H9 (cell line): ENCODE measurements at regions not wholly inside any gene's neighbourhood (a gene's known extent, or its start where the extent isn't known, plus 50 kb on each side); places are given as distances from the start of the nearest gene placed in this dataset.

Source experiments
- DNase-seq: peaks from one replicate; pipeline ENCODE4 v3.0.0-alpha.2; 2017
- H2AFZ ChIP-seq: one replicate; pipeline ENCODE4 v1.6.1; 2013; ENCODE audit warnings: mild to moderate bottlenecking, low read length, control low read depth, moderate library complexity
- H2AK5ac ChIP-seq: 2 replicates; pipeline ENCODE4 v1.6.1; 2013; ENCODE audit warnings: low read length, control low read depth, mixed read lengths; ENCODE audit not compliant: insufficient read length
- H2BK120ac ChIP-seq: one replicate; pipeline ENCODE4 v1.6.1; 2013; ENCODE audit warnings: low read depth, mild to moderate bottlenecking, low read length, control low read depth, inconsistent platforms; ENCODE audit not compliant: poor library complexity, severe bottlenecking
- H2BK12ac ChIP-seq: 2 replicates; pipeline ENCODE4 v1.6.1; 2013; ENCODE audit warnings: low read length, control low read depth, mixed read lengths, low read depth; ENCODE audit not compliant: insufficient read length
- H2BK15ac ChIP-seq: 2 replicates; pipeline ENCODE4 v1.6.1; 2013; ENCODE audit warnings: low read depth, low read length, control low read depth
- H2BK20ac ChIP-seq: one replicate; pipeline ENCODE4 v1.6.1; 2013; ENCODE audit warnings: low read depth, mild to moderate bottlenecking, low read length, control low read depth, inconsistent platforms; ENCODE audit not compliant: poor library complexity, severe bottlenecking
- H2BK5ac ChIP-seq: 2 replicates; pipeline ENCODE4 v1.6.1; 2013; ENCODE audit warnings: low read length, control low read depth, mixed read lengths; ENCODE audit not compliant: insufficient read length
- H3K14ac ChIP-seq: 2 replicates; pipeline ENCODE4 v1.6.1; 2013; ENCODE audit warnings: low read length, control low read depth; ENCODE audit not compliant: insufficient read depth
- H3K18ac ChIP-seq: 2 replicates; pipeline ENCODE4 v1.6.1; 2013; ENCODE audit warnings: low read depth, mild to moderate bottlenecking, mixed read lengths, low read length, control low read depth; ENCODE audit not compliant: insufficient read length
- H3K23ac ChIP-seq: 2 replicates; pipeline ENCODE4 v1.6.1; 2013; ENCODE audit warnings: low read length, control low read depth, mixed read lengths, low read depth; ENCODE audit not compliant: insufficient read length
- H3K23me2 ChIP-seq: 2 replicates; pipeline ENCODE4 v1.6.1; 2013; ENCODE audit warnings: low read depth, mild to moderate bottlenecking, mixed read lengths, low read length, control low read depth; ENCODE audit not compliant: insufficient read length, poor library complexity, severe bottlenecking
- H3K27ac ChIP-seq: 2 replicates; pipeline ENCODE4 v1.5.1; 2013; ENCODE audit warnings: low read length, control low read depth, mixed read lengths, low read depth; ENCODE audit not compliant: insufficient read length
- H3K27me3 ChIP-seq: 2 replicates; pipeline ENCODE4 v1.6.1; 2013; ENCODE audit warnings: low read length, control low read depth, inconsistent platforms; ENCODE audit not compliant: insufficient read depth
- H3K4ac ChIP-seq: 2 replicates; pipeline ENCODE4 v1.6.1; 2013; ENCODE audit warnings: low read depth, mild to moderate bottlenecking, control low read depth, inconsistent platforms, low read length, moderate library complexity
- H3K4me1 ChIP-seq: 2 replicates; pipeline ENCODE4 v1.6.1; 2013; ENCODE audit warnings: low read length, control low read depth, inconsistent platforms; ENCODE audit not compliant: insufficient read depth
- H3K4me2 ChIP-seq: 2 replicates; pipeline ENCODE4 v1.6.1; 2013; ENCODE audit warnings: low read length, control low read depth, mixed read lengths; ENCODE audit not compliant: insufficient read length, insufficient read depth
- H3K56ac ChIP-seq: 2 replicates; pipeline ENCODE4 v1.6.1; 2013; ENCODE audit warnings: low read depth, mild to moderate bottlenecking, mixed read lengths, low read length, control low read depth; ENCODE audit not compliant: insufficient read length
- H3K79me1 ChIP-seq: 2 replicates; pipeline ENCODE4 v1.6.1; 2013; ENCODE audit warnings: low read depth, mild to moderate bottlenecking, moderate library complexity, low read length, control low read depth, inconsistent platforms; ENCODE audit not compliant: insufficient read depth, poor library complexity, severe bottlenecking
- H3K79me2 ChIP-seq: 2 replicates; pipeline ENCODE4 v1.6.1; 2013; ENCODE audit warnings: low read length, control low read depth, inconsistent platforms; ENCODE audit not compliant: insufficient read depth
- H3K9ac ChIP-seq: 2 replicates; pipeline ENCODE4 v1.6.1; 2013; ENCODE audit warnings: low read length, control low read depth, mixed read lengths; ENCODE audit not compliant: insufficient read length; ENCODE audit errors: extremely low read depth
- H3K9me3 ChIP-seq: one replicate; pipeline ENCODE4 v1.6.1; 2013; ENCODE audit warnings: low read depth, low read length, inconsistent platforms; ENCODE audit not compliant: control insufficient read depth
- H3T11ph ChIP-seq: one replicate; pipeline ENCODE4 v1.6.1; 2013; ENCODE audit warnings: mild to moderate bottlenecking, low read length, control low read depth, inconsistent platforms
- H4K20me1 ChIP-seq: one replicate; pipeline ENCODE4 v1.6.1; 2013; ENCODE audit not compliant: control insufficient read depth, insufficient read length, insufficient read depth
- H4K5ac ChIP-seq: 2 replicates; pipeline ENCODE4 v1.6.1; 2013; ENCODE audit warnings: low read depth, mild to moderate bottlenecking, mixed read lengths, low read length, control low read depth; ENCODE audit not compliant: insufficient read length
- H4K8ac ChIP-seq: replicated peaks from 2 replicates; pipeline ENCODE4 v1.6.1; 2013; ENCODE audit warnings: low read length, control low read depth, mixed read lengths, low read depth; ENCODE audit not compliant: insufficient read length
- H4K91ac ChIP-seq: 2 replicates; pipeline ENCODE4 v1.6.1; 2013; ENCODE audit warnings: low read depth, mild to moderate bottlenecking, moderate library complexity, mixed read lengths, low read length, control low read depth; ENCODE audit not compliant: insufficient read length
- H3K27ac Mint-ChIP-seq, 3 experiments: 2 replicates in 2 of 3; 3 replicates in 1 of 3; pipeline ENCODE4 v1.8.0; 2020 to 2021; ENCODE audit warnings: mixed read lengths in 3 of 3, mild to moderate bottlenecking in 1 of 3, moderate library complexity in 1 of 3
- H3K27me3 Mint-ChIP-seq: 2 replicates; pipeline ENCODE4 v1.8.0; 2021; ENCODE audit warnings: low read depth, mild to moderate bottlenecking, moderate library complexity, mixed read lengths
- H3K36me3 Mint-ChIP-seq, 3 experiments: 2 replicates in 2 of 3; 3 replicates in 1 of 3; pipeline ENCODE4 v1.8.0; 2020 to 2021; ENCODE audit warnings: low read depth in 3 of 3, mixed read lengths in 3 of 3; ENCODE audit not compliant: insufficient read depth in 1 of 3
- H3K4me1 Mint-ChIP-seq, 2 experiments: 2 replicates each; pipeline ENCODE4 v1.8.0; 2020; ENCODE audit warnings: mixed read lengths in 2 of 2
- H3K4me3 Mint-ChIP-seq, 2 experiments: 2 replicates in 1 of 2; 3 replicates in 1 of 2; pipeline ENCODE4 v1.8.0; 2020 to 2021; ENCODE audit warnings: mild to moderate bottlenecking in 2 of 2, mixed read lengths in 2 of 2, moderate library complexity in 1 of 2
- H3K9me3 Mint-ChIP-seq, 2 experiments: 2 replicates in 1 of 2; 3 replicates in 1 of 2; pipeline ENCODE4 v1.8.0; 2020; ENCODE audit warnings: mild to moderate bottlenecking in 2 of 2, mixed read lengths in 2 of 2, moderate library complexity in 1 of 2
- WGBS: extraction: QIAGEN DNeasy Blood & Tissue Kit; methylation state at CpG from one replicate; pipeline ENCODE4 v1.1.7; 2013; ENCODE audit warnings: missing lambda C conversion rate, low lambda C conversion rate, mixed read lengths; ENCODE audit not compliant: insufficient read length; ENCODE audit errors: extremely low coverage; 5-methylcytosine and 5-hydroxymethylcytosine counted together
- TF ChIP-seq, protein P1 (sequence below): fragments of 200-600 bp; sonication (generic); conservative IDR thresholded peaks from 3 replicates; pipeline ENCODE4 v1.8.0; 2021; ENCODE audit warnings: antibody characterized with exemption, mild to moderate bottlenecking

GRCh38 chr5:38121420-38121819, 136.9 kb upstream of the EGFLAM start:
- no peak overlapping the region for H3K4me2 ChIP-seq
- no peaks in the 10 kb centered on the region for H3K9me3 ChIP-seq
- no peak overlapping the region for H3K27ac ChIP-seq
- no peak overlapping the region for H2AK5ac ChIP-seq
- H3T11ph ChIP-seq, result no peak overlapping the region
- H3K9me3 Mint-ChIP-seq, result peaks cover 0 to 5% of the 10 kb centered on the region in 2 experiments; a peak in 2 of 5 replicates
- no peak overlapping the region for H2BK20ac ChIP-seq
- H3K36me3 Mint-ChIP-seq, result no peaks in the 10 kb centered on the region
- no peak overlapping the region for H3K9ac ChIP-seq
- H3K18ac ChIP-seq, result no peak overlapping the region
- H3K14ac ChIP-seq, result no peak overlapping the region
- no peak overlapping the region for H4K8ac ChIP-seq
- no peak for DNase-seq
- peaks cover 4% of the 10 kb centered on the region; the same call in 1 of the 2 replicates for H3K27me3 Mint-ChIP-seq
- no peaks in the 10 kb centered on the region for H3K79me2 ChIP-seq
- H3K79me1 ChIP-seq, result no peaks in the 10 kb centered on the region
- no peaks in the 10 kb centered on the region; a peak in 1 of 4 replicates for H3K4me1 Mint-ChIP-seq
- no peak overlapping the region for H2BK15ac ChIP-seq
- no peak overlapping the region for H3K27ac Mint-ChIP-seq
- no peak overlapping the region for H2BK12ac ChIP-seq
- WGBS, result no CpG with 5 or more reads among the region's 2 CpGs
- H3K23me2 ChIP-seq, result no peaks in the 10 kb centered on the region
- no peak overlapping the region for H2BK5ac ChIP-seq
- TF ChIP-seq, protein P1, sequence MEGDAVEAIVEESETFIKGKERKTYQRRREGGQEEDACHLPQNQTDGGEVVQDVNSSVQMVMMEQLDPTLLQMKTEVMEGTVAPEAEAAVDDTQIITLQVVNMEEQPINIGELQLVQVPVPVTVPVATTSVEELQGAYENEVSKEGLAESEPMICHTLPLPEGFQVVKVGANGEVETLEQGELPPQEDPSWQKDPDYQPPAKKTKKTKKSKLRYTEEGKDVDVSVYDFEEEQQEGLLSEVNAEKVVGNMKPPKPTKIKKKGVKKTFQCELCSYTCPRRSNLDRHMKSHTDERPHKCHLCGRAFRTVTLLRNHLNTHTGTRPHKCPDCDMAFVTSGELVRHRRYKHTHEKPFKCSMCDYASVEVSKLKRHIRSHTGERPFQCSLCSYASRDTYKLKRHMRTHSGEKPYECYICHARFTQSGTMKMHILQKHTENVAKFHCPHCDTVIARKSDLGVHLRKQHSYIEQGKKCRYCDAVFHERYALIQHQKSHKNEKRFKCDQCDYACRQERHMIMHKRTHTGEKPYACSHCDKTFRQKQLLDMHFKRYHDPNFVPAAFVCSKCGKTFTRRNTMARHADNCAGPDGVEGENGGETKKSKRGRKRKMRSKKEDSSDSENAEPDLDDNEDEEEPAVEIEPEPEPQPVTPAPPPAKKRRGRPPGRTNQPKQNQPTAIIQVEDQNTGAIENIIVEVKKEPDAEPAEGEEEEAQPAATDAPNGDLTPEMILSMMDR, result no peak
- H3K23ac ChIP-seq, result no peak overlapping the region
- H3K4ac ChIP-seq, result no peak overlapping the region
- H4K91ac ChIP-seq, result no peak overlapping the region
- H2BK120ac ChIP-seq, result no peak overlapping the region
- H2AFZ ChIP-seq, result no peak overlapping the region
- H3K4me3 Mint-ChIP-seq, result no peak overlapping the region
- H4K5ac ChIP-seq, result no peak overlapping the region
- H3K56ac ChIP-seq, result no peak overlapping the region
- H3K27me3 ChIP-seq, result no peaks in the 10 kb centered on the region; the same call in 1 of the 2 replicates
- no peaks in the 10 kb centered on the region; the same call in 1 of the 2 replicates for H3K4me1 ChIP-seq
- H4K20me1 ChIP-seq, result no peaks in the 10 kb centered on the region
